ENCODE measurements at regions not wholly inside any gene's neighbourhood (a gene's known extent, or its start where the extent isn't known, plus 50 kb on each side); places are given as distances from the start of the nearest gene placed in this dataset.
"Not testable (repeated sequence)": the region's sequence is repeated elsewhere in the genome, so short reads cannot be mapped to it uniquely, and the experiment has no call there.

DNA sequence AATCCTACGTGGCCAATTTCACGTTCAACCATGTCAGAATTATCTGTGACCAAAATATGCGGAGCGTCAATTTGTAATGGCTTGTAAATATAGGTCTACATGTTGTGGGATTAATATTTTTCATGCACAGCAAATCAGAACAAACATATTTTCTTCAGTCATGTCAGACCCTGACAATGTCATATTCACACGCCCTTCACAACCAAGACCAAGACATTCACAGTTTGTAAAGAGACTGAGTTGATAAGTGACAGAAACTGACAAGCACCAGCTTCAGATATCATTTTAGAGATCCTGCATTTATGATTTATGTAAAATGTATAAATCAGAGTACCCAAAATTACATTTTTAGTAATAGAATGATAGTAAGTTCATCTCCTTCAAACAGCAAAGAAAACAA, 57.3 kb upstream of the NOVA1 start:
- H3K27ac Mint-ChIP-seq (ENCODE audit: unreplicated experiment): no peak overlapping the region
- DNase-seq (ENCODE audit: low read depth) (no peak), FAIRE-seq (no peak)
- no peak for TF ChIP-seq EZH2 (IDR thresholded peaks at IDR 0.05; ENCODE audit: insufficient read depth, low read length)
- TF ChIP-seq, protein P1, sequence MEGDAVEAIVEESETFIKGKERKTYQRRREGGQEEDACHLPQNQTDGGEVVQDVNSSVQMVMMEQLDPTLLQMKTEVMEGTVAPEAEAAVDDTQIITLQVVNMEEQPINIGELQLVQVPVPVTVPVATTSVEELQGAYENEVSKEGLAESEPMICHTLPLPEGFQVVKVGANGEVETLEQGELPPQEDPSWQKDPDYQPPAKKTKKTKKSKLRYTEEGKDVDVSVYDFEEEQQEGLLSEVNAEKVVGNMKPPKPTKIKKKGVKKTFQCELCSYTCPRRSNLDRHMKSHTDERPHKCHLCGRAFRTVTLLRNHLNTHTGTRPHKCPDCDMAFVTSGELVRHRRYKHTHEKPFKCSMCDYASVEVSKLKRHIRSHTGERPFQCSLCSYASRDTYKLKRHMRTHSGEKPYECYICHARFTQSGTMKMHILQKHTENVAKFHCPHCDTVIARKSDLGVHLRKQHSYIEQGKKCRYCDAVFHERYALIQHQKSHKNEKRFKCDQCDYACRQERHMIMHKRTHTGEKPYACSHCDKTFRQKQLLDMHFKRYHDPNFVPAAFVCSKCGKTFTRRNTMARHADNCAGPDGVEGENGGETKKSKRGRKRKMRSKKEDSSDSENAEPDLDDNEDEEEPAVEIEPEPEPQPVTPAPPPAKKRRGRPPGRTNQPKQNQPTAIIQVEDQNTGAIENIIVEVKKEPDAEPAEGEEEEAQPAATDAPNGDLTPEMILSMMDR (IDR thresholded peaks at IDR 0.05; ENCODE audit: insufficient read depth, low read depth, low read length): no peak
- no peak overlapping the region for H3K9ac ChIP-seq (ENCODE audit: low read length)
- H3K79me2 ChIP-seq (ENCODE audit: insufficient read depth, low read length): no peaks in the 10 kb centered on the region
- no peaks in the 10 kb centered on the region for H3K27me3 Mint-ChIP-seq (ENCODE audit: low read depth, unreplicated experiment)
- no peaks in the 10 kb centered on the region for H4K20me1 ChIP-seq (ENCODE audit: insufficient read depth, low read length)
- H3K36me3 ChIP-seq (ENCODE audit: insufficient read depth, low read length): no peaks in the 10 kb centered on the region
- H2AFZ ChIP-seq (ENCODE audit: low read depth, low read length): no peak overlapping the region
- H3K4me1 Mint-ChIP-seq (ENCODE audit: low read depth, unreplicated experiment): no peaks in the 10 kb centered on the region
- H3K9me3 ChIP-seq (ENCODE audit: insufficient read depth, low read depth, low read length): no peaks in the 10 kb centered on the region
- H3K4me3 ChIP-seq (ENCODE audit: insufficient read depth, low read depth, low read length): no peak overlapping the region
- H3K4me3 Mint-ChIP-seq (ENCODE audit: unreplicated experiment): no peak overlapping the region
- no peak overlapping the region for H3K27ac ChIP-seq (ENCODE audit: low read depth, low read length)
- H3K9me3 Mint-ChIP-seq (ENCODE audit: unreplicated experiment): no peaks in the 10 kb centered on the region
- no peak overlapping the region for H3K4me2 ChIP-seq (ENCODE audit: low read length)
- no peaks in the 10 kb centered on the region for H3K27me3 ChIP-seq (ENCODE audit: insufficient read depth, low read length)
- no peaks in the 10 kb centered on the region for H3K36me3 Mint-ChIP-seq (ENCODE audit: low read depth, unreplicated experiment)
- H3K4me1 ChIP-seq (ENCODE audit: insufficient read depth, low read length): no peaks in the 10 kb centered on the region

DNA sequence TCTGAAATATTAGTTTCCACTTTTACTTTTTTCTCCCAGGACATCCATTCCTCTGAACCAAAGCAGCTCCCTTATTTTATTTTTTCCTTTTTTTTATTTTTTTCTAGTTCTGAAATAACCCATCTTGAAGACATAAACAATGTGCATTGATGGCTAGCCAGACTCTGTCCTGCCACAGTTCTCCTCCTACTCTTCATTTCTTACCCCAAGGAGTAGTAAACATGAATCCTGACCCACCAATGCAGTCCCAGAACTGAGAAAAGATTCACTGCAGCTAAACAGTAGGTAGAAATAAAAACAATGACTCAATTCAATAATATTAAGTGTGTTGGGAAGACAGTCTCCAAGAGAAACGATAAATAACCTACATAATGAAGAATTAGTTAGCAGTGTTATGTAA, 65.7 kb upstream of the NOVA1 start:
- DNase-seq (ENCODE audit: low read depth) (no peak), FAIRE-seq (no peak)
- Histone ChIP-seq H3K9me3 (ENCODE audit: insufficient read depth, low read depth, low read length) (no peaks in the 10 kb centered on the region), H3K9ac (ENCODE audit: low read length) (no peak overlapping the region), H4K20me1 (ENCODE audit: insufficient read depth, low read length) (no peaks in the 10 kb centered on the region), H3K79me2 (ENCODE audit: insufficient read depth, low read length) (no peaks in the 10 kb centered on the region), H3K4me1 (ENCODE audit: insufficient read depth, low read length) (no peaks in the 10 kb centered on the region), H2AFZ (ENCODE audit: low read depth, low read length) (no peak overlapping the region), H3K36me3 (ENCODE audit: insufficient read depth, low read length) (no peaks in the 10 kb centered on the region), H3K4me2 (ENCODE audit: low read length) (no peak overlapping the region), H3K27me3 (ENCODE audit: insufficient read depth, low read length) (no peaks in the 10 kb centered on the region), H3K27ac (ENCODE audit: low read depth, low read length) (no peak overlapping the region), H3K4me3 (ENCODE audit: insufficient read depth, low read depth, low read length) (no peak overlapping the region)
- Mint-ChIP-seq H3K9me3 (ENCODE audit: unreplicated experiment) (peaks cover 16% of the 10 kb centered on the region), H3K4me3 (ENCODE audit: unreplicated experiment) (no peak overlapping the region), H3K36me3 (ENCODE audit: low read depth, unreplicated experiment) (peaks cover 4% of the 10 kb centered on the region), H3K27ac (ENCODE audit: unreplicated experiment) (no peak overlapping the region), H3K4me1 (ENCODE audit: low read depth, unreplicated experiment) (no peaks in the 10 kb centered on the region), H3K27me3 (ENCODE audit: low read depth, unreplicated experiment) (no peaks in the 10 kb centered on the region)
- TF ChIP-seq, protein P1 (IDR thresholded peaks at IDR 0.05; ENCODE audit: insufficient read depth, low read depth, low read length): no peak
- TF ChIP-seq EZH2 (IDR thresholded peaks at IDR 0.05; ENCODE audit: insufficient read depth, low read length): no peak

DNA sequence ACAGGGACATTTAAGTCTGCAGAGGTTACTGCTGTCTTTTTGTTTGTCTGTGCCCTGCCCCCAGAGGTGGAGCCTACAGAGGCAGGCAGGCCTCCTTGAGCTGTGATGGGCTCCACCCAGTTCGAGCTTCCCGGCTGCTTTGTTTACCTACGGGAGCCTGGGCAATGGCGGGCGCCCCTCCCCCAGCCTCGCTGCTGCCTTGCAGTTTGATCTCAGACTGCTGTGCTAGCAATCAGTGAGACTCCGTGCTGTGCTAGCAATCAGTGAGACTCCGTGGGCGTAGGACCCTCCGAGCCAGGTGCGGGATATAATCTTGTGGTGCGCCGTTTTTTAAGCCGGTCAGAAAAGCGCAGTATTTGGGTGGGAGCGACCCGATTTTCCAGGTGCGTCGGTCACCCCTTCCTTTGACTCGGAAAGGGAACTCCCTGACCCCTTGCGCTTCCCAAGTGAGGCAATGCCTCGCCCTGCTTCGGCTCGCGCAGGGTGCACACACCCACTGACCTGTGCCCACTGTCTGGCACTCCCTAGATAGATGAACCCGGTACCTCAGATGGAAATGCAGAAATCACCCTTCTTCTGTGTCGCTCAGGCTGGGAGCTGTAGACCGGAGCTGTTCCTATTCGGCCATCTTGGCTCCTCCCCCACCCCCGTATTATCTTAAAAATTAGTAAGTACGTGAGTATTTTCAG, 81.0 kb upstream of the NOVA1 start:
- H4K20me1 ChIP-seq (ENCODE audit: insufficient read depth, low read length); H3K4me1 ChIP-seq (ENCODE audit: insufficient read depth, low read length); H3K4me3 Mint-ChIP-seq (ENCODE audit: unreplicated experiment); H3K9me3 ChIP-seq (ENCODE audit: insufficient read depth, low read depth, low read length); H2AFZ ChIP-seq (ENCODE audit: low read depth, low read length); H3K36me3 ChIP-seq (ENCODE audit: insufficient read depth, low read length); H3K27ac ChIP-seq (ENCODE audit: low read depth, low read length); H3K4me1 Mint-ChIP-seq (ENCODE audit: low read depth, unreplicated experiment); H3K4me3 ChIP-seq (ENCODE audit: insufficient read depth, low read depth, low read length); H3K27me3 ChIP-seq (ENCODE audit: insufficient read depth, low read length); H3K27ac Mint-ChIP-seq (ENCODE audit: unreplicated experiment); DNase-seq (ENCODE audit: low read depth); H3K79me2 ChIP-seq (ENCODE audit: insufficient read depth, low read length); H3K9ac ChIP-seq (ENCODE audit: low read length); H3K4me2 ChIP-seq (ENCODE audit: low read length); H3K36me3 Mint-ChIP-seq (ENCODE audit: low read depth, unreplicated experiment); H3K27me3 Mint-ChIP-seq (ENCODE audit: low read depth, unreplicated experiment); FAIRE-seq; H3K9me3 Mint-ChIP-seq (ENCODE audit: unreplicated experiment): not testable (repeated sequence)
